Activated CD4-positive, alpha-beta T cell treated with anti-CD3 and anti-CD28 coated beads for 4 hours (primary cell): ENCODE measurements at regions not wholly inside any gene's neighbourhood (a gene's known extent, or its start where the extent isn't known, plus 50 kb on each side); places are given as distances from the start of the nearest gene placed in this dataset.
"Not testable (repeated sequence)": the region's sequence is repeated elsewhere in the genome, so short reads cannot be mapped to it uniquely, and the experiment has no call there.

Experiments
- DNase-seq, 2 donors: peaks; one replicate each; pipeline ENCODE4 v3.0.0-alpha.2; 2020

GRCh38 chr1:30476911-30477459 is 246.4 kb downstream of the MATN1 start:
- DNase-seq: no peak

- no peak for DNase-seq
Measured at GRCh38 chr1:30476476-30476875, 246.9 kb downstream of the MATN1 start.

GRCh38 chr1:30475966-30476365 is 247.4 kb downstream of the MATN1 start:
- DNase-seq: no peak

- no peak for DNase-seq
Measured at GRCh38 chr1:30475201-30475600, 248.2 kb downstream of the MATN1 start.

GRCh38 chr1:30474818-30475200 is 248.6 kb downstream of the MATN1 start:
- no peak for DNase-seq

- DNase-seq: no peak
Measured at GRCh38 chr1:30473922-30474817, 249.2 kb downstream of the MATN1 start.

GRCh38 chr1:30472526-30472925 is 250.9 kb downstream of the MATN1 start:
- DNase-seq: no peak

- no peak for DNase-seq
Measured at GRCh38 chr1:30472009-30472408, 251.4 kb downstream of the MATN1 start.

- DNase-seq: no peak
Measured at GRCh38 chr1:30471307-30471706, 252.1 kb downstream of the MATN1 start.

GRCh38 chr1:30469426-30469825 is 254.0 kb downstream of the MATN1 start:
- no peak for DNase-seq

- DNase-seq: no peak
Measured at GRCh38 chr1:30467101-30467500, 256.3 kb downstream of the MATN1 start.

- DNase-seq: no peak
Measured at GRCh38 chr1:30466610-30467009, 256.8 kb downstream of the MATN1 start.

GRCh38 chr1:30466026-30466425 is 257.4 kb downstream of the MATN1 start:
- DNase-seq: no peak

- no peak for DNase-seq
Measured at GRCh38 chr1:30465096-30465495, 258.3 kb downstream of the MATN1 start.

GRCh38 chr1:30464187-30464617 is 259.2 kb downstream of the MATN1 start:
- no peak for DNase-seq

- no peak for DNase-seq
Measured at GRCh38 chr1:30462826-30463425, 260.5 kb downstream of the MATN1 start.

GRCh38 chr1:30462166-30462565 is 261.2 kb downstream of the MATN1 start:
- no peak for DNase-seq

- no peak for DNase-seq
Measured at GRCh38 chr1:30461640-30462039, 261.7 kb downstream of the MATN1 start.

GRCh38 chr1:30460661-30461060 is 262.7 kb downstream of the MATN1 start:
- no peak for DNase-seq

- not testable (repeated sequence) for DNase-seq
Measured at GRCh38 chr1:30458730-30459485, 264.5 kb downstream of the MATN1 start.

- no peak for DNase-seq
Measured at GRCh38 chr1:30452925-30453324, 270.5 kb downstream of the MATN1 start.

GRCh38 chr1:30452170-30452569 is 271.2 kb downstream of the MATN1 start:
- no peak for DNase-seq

GRCh38 chr1:30451532-30452125 is 271.8 kb downstream of the MATN1 start:
- DNase-seq: no peak
